Upper lobe of left lung (tissue), 6 donors: ENCODE measurements at regions not wholly inside any gene's neighbourhood (a gene's known extent, or its start where the extent isn't known, plus 50 kb on each side); places are given as distances from the start of the nearest gene placed in this dataset.

Source experiments
- ATAC-seq, 2 donors: fragments of 200-7000 bp; cut with Tn5 transposase; one replicate each; pipeline ENCODE4 v1.9.1; 2022; ENCODE audit warnings: mild to moderate bottlenecking in 2 of 2, moderate library complexity in 2 of 2; ENCODE audit not compliant: low FRiP score in 2 of 2
- DNase-seq, 2 donors: peaks; one replicate each; pipeline ENCODE4 v3.0.0-alpha.2; 2019 to 2020
- H3K27ac ChIP-seq, 4 donors: fragments of 200-600 bp; sonication (generic); one replicate each; pipeline ENCODE4 v1.5.1; 2016 to 2019
- H3K27me3 ChIP-seq, 4 donors: fragments of 200-600 bp; sonication (generic); one replicate each; pipeline ENCODE4 v1.5.1; 2017 to 2019
- H3K36me3 ChIP-seq, 4 donors: fragments of 200-600 bp; sonication (generic); one replicate each; pipeline ENCODE4 v1.5.1; 2016 to 2019
- H3K4me1 ChIP-seq, 4 donors: fragments of 200-600 bp; sonication (generic); one replicate each; pipeline ENCODE4 v1.5.1; 2018 to 2019
- H3K4me3 ChIP-seq, 4 donors: fragments of 200-600 bp; sonication (generic); one replicate each; pipeline ENCODE4 v1.5.1; 2017 to 2019; ENCODE audit warnings: mild to moderate bottlenecking in 2 of 4, moderate library complexity in 1 of 4
- H3K9me3 ChIP-seq, 4 donors: fragments of 200-600 bp; sonication (generic); one replicate each; pipeline ENCODE4 v1.5.1; 2018 to 2019
- EP300 ChIP-seq, 4 donors: sonication (generic); formaldehyde crosslinking; IDR thresholded peaks; one replicate each; pipeline ENCODE4 v1.5.1; 2017; ENCODE audit warnings: antibody characterized with exemption in 4 of 4, control low read depth in 2 of 4
- POLR2A ChIP-seq, 4 donors: fragments of 450-650 bp; IDR thresholded peaks; one replicate each; pipeline ENCODE4 v1.5.1; 2016 to 2017; ENCODE audit warnings: antibody characterized with exemption in 4 of 4, mild to moderate bottlenecking in 2 of 4
- POLR2AphosphoS5 ChIP-seq, 2 donors: sonication (generic); formaldehyde crosslinking; IDR thresholded peaks; one replicate each; pipeline ENCODE4 v1.5.1; 2017; ENCODE audit warnings: antibody characterized with exemption in 2 of 2
- WGBS, 2 donors: methylation state at CpG; one replicate each; pipeline ENCODE4 v1.1.5; 2017 to 2018; 5-methylcytosine and 5-hydroxymethylcytosine counted together
- TF ChIP-seq, protein P1 (sequence below), 6 experiments: fragments of 450-650 bp in 4 of 6; fragments of 200-600 bp in 2 of 6; sonication (generic) in 2 of 6; IDR thresholded peaks; one replicate each; pipeline ENCODE4 v1.5.1; 2016 to 2019; ENCODE audit warnings: antibody characterized with exemption in 6 of 6
- donor health status: DM: no; HTN: no; CAD: no; lungs with moderate emphysema.
- donor health status: DM: no; HTN: yes; CAD: no; lungs with severe emphysema.

DNA sequence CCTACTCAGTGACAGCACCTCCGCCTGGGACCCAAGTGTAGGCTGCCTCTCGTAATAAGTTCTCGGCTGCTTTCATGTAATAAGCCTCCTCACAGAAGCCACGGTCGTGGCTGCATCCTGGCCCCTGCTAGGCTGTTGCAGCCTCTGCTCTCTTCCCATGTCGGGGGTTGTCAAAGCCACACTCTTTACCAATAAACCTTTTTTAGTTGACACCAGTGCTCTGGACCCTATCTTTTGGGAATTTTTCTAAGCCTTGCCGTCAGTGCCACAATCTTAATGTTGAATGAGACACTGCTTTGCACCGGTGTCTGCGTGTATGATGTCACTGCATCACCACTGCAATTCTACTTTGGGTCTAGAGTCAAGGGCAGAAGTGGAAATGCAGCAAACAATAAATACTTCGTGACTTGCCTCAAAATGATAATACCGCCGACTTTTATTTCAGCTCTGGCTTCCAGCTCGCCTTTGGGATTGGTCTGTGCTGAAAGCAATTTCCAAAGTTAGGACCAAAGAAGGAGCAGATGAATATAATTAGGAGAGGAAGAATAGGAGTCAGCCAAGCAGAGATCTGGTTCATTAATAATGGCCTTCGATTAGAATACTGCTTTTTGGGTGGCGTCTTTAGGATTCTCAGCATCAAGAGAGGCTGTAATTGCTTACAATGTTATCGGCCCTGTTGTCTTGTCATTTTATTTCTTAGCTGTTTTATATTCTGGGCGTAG is 57.6 kb upstream of the CCN6 start:
- DNase-seq (no peak), ATAC-seq (no peak)
- 85 to 87% methylated on average over 17 of the region's 17 CpGs for whole genome bisulfite sequencing, 2 donors
- no peaks in the 10 kb centered on the region for H3K36me3 ChIP-seq
- TF ChIP-seq POLR2A (IDR thresholded peaks at IDR 0.05) (no peak), EP300 (IDR thresholded peaks at IDR 0.05) (no peak), POLR2AphosphoS5 (IDR thresholded peaks at IDR 0.05) (no peak)
- TF ChIP-seq, protein P1, sequence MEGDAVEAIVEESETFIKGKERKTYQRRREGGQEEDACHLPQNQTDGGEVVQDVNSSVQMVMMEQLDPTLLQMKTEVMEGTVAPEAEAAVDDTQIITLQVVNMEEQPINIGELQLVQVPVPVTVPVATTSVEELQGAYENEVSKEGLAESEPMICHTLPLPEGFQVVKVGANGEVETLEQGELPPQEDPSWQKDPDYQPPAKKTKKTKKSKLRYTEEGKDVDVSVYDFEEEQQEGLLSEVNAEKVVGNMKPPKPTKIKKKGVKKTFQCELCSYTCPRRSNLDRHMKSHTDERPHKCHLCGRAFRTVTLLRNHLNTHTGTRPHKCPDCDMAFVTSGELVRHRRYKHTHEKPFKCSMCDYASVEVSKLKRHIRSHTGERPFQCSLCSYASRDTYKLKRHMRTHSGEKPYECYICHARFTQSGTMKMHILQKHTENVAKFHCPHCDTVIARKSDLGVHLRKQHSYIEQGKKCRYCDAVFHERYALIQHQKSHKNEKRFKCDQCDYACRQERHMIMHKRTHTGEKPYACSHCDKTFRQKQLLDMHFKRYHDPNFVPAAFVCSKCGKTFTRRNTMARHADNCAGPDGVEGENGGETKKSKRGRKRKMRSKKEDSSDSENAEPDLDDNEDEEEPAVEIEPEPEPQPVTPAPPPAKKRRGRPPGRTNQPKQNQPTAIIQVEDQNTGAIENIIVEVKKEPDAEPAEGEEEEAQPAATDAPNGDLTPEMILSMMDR (IDR thresholded peaks at IDR 0.05): no peak
- no peak overlapping the region for H3K4me3 ChIP-seq
- no peak overlapping the region for H3K27ac ChIP-seq
- peaks cover 0 to 20% (median 6%) of the 10 kb centered on the region in 4 donors for H3K4me1 ChIP-seq
- H3K9me3 ChIP-seq: no peaks in the 10 kb centered on the region
- H3K27me3 ChIP-seq: no peaks in the 10 kb centered on the region

DNA sequence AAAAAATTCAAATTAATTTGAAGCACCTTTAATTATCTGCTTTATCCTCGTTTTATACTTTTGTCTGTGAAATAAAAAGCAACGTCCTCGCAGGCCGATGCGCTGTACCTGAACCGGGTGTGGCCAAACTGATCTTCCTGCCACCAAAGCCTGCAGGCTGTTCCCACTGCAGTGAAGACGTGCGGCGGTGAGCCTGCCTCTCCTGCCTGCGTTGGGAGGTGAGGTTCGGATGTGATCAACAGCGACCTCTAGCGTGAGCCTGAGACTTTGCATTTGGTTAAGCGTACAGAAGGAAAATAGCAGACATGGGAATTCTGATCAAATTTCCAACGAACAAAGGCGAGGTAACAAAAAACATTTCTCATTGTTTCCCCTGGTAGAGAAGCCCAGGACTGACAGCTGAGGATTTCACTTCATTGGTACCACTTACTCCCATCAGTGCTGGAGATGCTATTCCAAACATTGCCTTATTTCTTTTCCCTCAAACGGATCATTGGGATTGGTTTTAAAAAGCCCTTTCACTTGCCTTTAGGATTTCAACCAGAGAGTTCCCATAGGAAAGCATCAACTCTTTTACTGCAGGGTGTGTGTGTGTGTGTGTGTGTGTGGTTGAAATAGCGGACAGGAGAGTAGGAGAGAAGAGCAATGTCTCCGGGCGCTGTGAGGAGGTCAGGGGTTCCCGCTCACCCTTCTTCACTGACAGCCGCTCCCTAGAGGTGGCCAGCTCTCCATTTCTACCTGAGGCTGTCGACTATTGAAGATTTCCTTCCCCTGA is 56.6 kb upstream of the CCN6 start:
- no peaks in the 10 kb centered on the region for H3K9me3 ChIP-seq
- H3K36me3 ChIP-seq: no peaks in the 10 kb centered on the region
- DNase-seq (peak; percentile 62 to 87), ATAC-seq (peak; percentile 88 to 96)
- no peak for TF ChIP-seq EP300 (IDR thresholded peaks at IDR 0.05)
- peak; percentile 14 to 27 for TF ChIP-seq POLR2AphosphoS5 (IDR thresholded peaks at IDR 0.05)
- no peak for TF ChIP-seq POLR2A (IDR thresholded peaks at IDR 0.05)
- TF ChIP-seq, protein P1 (IDR thresholded peaks at IDR 0.05): peak; percentile 78 to 94 (median 94)
- peaks cover 0 to 20% (median 6%) of the 10 kb centered on the region in 4 donors for H3K4me1 ChIP-seq
- WGBS, 2 donors: 25% methylated on average over 19 to 23 of the region's 23 CpGs
- no peak overlapping the region for H3K27ac ChIP-seq
- no peaks in the 10 kb centered on the region for H3K27me3 ChIP-seq
- H3K4me3 ChIP-seq: no peak overlapping the region

DNA sequence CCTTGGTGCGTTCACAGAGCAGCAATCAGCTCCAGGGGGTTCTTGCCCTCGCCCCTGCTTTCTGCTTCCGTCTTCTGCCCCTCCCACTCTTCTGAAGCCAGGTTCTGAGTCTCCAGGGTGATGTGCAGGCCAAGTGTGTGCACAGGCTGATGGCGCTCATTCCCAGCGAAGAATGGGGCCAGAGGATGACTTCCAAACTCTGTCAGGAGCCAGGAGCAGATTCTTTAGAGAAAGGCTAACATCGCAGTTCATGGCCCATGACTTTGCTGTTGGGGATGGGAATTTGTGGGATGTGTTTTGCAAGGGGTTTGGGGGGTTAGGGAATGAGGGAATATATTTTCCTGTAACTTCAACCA is 56.1 kb upstream of the CCN6 start:
- H3K27ac ChIP-seq: no peak overlapping the region
- ATAC-seq (peak in 1 of 2 donors; percentile 55), DNase-seq (no peak)
- H3K36me3 ChIP-seq: no peaks in the 10 kb centered on the region
- H3K4me3 ChIP-seq: no peak overlapping the region
- H3K27me3 ChIP-seq: no peaks in the 10 kb centered on the region
- TF ChIP-seq, protein P1 (IDR thresholded peaks at IDR 0.05): no peak
- TF ChIP-seq POLR2A (IDR thresholded peaks at IDR 0.05) (no peak), EP300 (IDR thresholded peaks at IDR 0.05) (no peak), POLR2AphosphoS5 (IDR thresholded peaks at IDR 0.05) (no peak)
- peaks cover 0 to 17% (median 6%) of the 10 kb centered on the region in 4 donors for H3K4me1 ChIP-seq
- 83 to 89% methylated on average over 6 of the region's 6 CpGs for WGBS, 2 donors
- H3K9me3 ChIP-seq: no peaks in the 10 kb centered on the region

DNA sequence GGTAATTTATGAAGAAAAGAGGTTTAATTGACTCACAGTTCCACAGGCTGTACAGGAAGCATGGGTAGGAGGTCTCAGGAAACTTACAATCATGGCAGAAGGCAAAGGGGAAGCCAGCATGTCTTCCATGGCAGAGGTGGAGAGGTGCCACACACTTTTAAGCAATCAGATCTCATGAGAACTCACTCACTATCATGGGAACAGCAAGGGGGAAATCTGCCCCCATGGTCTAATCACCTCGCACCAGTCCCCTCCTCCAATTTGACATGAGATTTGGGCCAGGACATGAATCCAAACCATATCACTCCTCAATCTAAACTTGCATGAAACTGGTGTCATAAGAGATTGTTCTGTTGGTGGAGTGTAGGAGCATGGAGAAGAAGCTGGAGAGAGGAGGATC is 51.6 kb upstream of the CCN6 start:
- DNase-seq: no peak
- no peak for TF ChIP-seq POLR2AphosphoS5 (IDR thresholded peaks at IDR 0.05)
- no peak for TF ChIP-seq EP300 (IDR thresholded peaks at IDR 0.05)
- TF ChIP-seq POLR2A (IDR thresholded peaks at IDR 0.05): no peak
- TF ChIP-seq, protein P1 (IDR thresholded peaks at IDR 0.05): no peak
- no peaks in the 10 kb centered on the region for H3K9me3 ChIP-seq
- H3K27me3 ChIP-seq: no peaks in the 10 kb centered on the region
- no peak overlapping the region for H3K4me3 ChIP-seq
- H3K4me1 ChIP-seq: peaks cover 0 to under 1% (median under 1%) of the 10 kb centered on the region in 4 donors
- H3K36me3 ChIP-seq: no peaks in the 10 kb centered on the region
- no peak overlapping the region for H3K27ac ChIP-seq
- no peak for ATAC-seq
- 86 to 100% methylated on average over 1 of the region's 1 CpG for WGBS, 2 donors
